ENCODE measurements at regions not wholly inside any gene's neighbourhood (a gene's known extent, or its start where the extent isn't known, plus 50 kb on each side); places are given as distances from the start of the nearest gene placed in this dataset.

GRCh38 chr5:58013542-58014258 is 446.2 kb downstream of the PLK2 start:
- no peak for TF ChIP-seq KDM1A (IDR thresholded peaks at IDR 0.05; ENCODE audit: borderline replicate concordance, low read length)
- TF ChIP-seq CREB1 (IDR thresholded peaks at IDR 0.05) = no peak
- no peak for TF ChIP-seq POLR2A (IDR thresholded peaks at IDR 0.05; ENCODE audit: control extremely low read depth in 1 of 2, low read depth in 2 of 2, low read length in 2 of 2)
- TF ChIP-seq EZH2 (IDR thresholded peaks at IDR 0.05; ENCODE audit: low read depth, low read length, severe bottlenecking) = no peak
- TF ChIP-seq TBP (IDR thresholded peaks at IDR 0.05; ENCODE audit: low read depth, low read length) = no peak
- TF ChIP-seq EP300 (IDR thresholded peaks at IDR 0.05; ENCODE audit: borderline replicate concordance in 1 of 2, low read depth in 2 of 2, low read length in 2 of 2) = no peak
- TF ChIP-seq CTCF (IDR thresholded peaks at IDR 0.05; ENCODE audit: control extremely low read depth in 1 of 3, insufficient read depth in 1 of 3, low read depth in 1 of 3, low read length in 3 of 3) = no peak
- no peak for TF ChIP-seq HDAC2 (IDR thresholded peaks at IDR 0.05; ENCODE audit: borderline replicate concordance in 1 of 2, low read depth in 2 of 2, low read length in 2 of 2)
- no peak for TF ChIP-seq RAD21 (IDR thresholded peaks at IDR 0.05 in 1 of 2, conservative IDR thresholded peaks at IDR 0.05 in 1 of 2; ENCODE audit: low read depth in 2 of 2, low read length in 2 of 2)
- no peak for TF ChIP-seq KDM5A (IDR thresholded peaks at IDR 0.05; ENCODE audit: low read length)

All from H1 (cell line).